ENCODE measurements at regions not wholly inside any gene's neighbourhood (a gene's known extent, or its start where the extent isn't known, plus 50 kb on each side); places are given as distances from the start of the nearest gene placed in this dataset.

GRCh38 chr1:229981736-229982135 is 85.3 kb upstream of the GALNT2 start:
- no peak for TF ChIP-seq POLR2A (IDR thresholded peaks at IDR 0.05)
- no peak for TF ChIP-seq CTCF (IDR thresholded peaks at IDR 0.05)
- no peak for TF ChIP-seq POLR2AphosphoS5 (IDR thresholded peaks at IDR 0.05)

Data from prostate gland (tissue), 2 donors.